ENCODE measurements at regions not wholly inside any gene's neighbourhood (a gene's known extent, or its start where the extent isn't known, plus 50 kb on each side); places are given as distances from the start of the nearest gene placed in this dataset.
"Not testable (repeated sequence)": the region's sequence is repeated elsewhere in the genome, so short reads cannot be mapped to it uniquely, and the experiment has no call there.

GRCh38 chr4:59556191-59556590 lies 1643.9 kb upstream of the ADGRL3 start:
- H3K4me1 Mint-ChIP-seq (ENCODE audit: low read depth); H3K27me3 Mint-ChIP-seq (ENCODE audit: insufficient read depth); H3K27ac Mint-ChIP-seq; DNase-seq (ENCODE audit: low spot score); H3K4me3 Mint-ChIP-seq; H3K36me3 Mint-ChIP-seq (ENCODE audit: low read depth); intact Hi-C loops (cut with micrococcal nuclease): not testable (repeated sequence)
- H3K9me3 Mint-ChIP-seq = peaks cover 16% of the 10 kb centered on the region

GRCh38 chr4:59560141-59560648 lies 1639.9 kb upstream of the ADGRL3 start:
- H3K4me1 Mint-ChIP-seq (ENCODE audit: low read depth); H3K27me3 Mint-ChIP-seq (ENCODE audit: insufficient read depth); DNase-seq (ENCODE audit: low spot score); H3K4me3 Mint-ChIP-seq; H3K36me3 Mint-ChIP-seq (ENCODE audit: low read depth); intact Hi-C loops (cut with micrococcal nuclease); H3K27ac Mint-ChIP-seq; H3K9me3 Mint-ChIP-seq: not testable (repeated sequence)

GRCh38 chr4:59565836-59566235 lies 1634.3 kb upstream of the ADGRL3 start:
- Mint-ChIP-seq H3K9me3 (no peaks in the 10 kb centered on the region), H3K36me3 (ENCODE audit: low read depth) (no peaks in the 10 kb centered on the region)

GRCh38 chr4:59570860-59571476 lies 1629.2 kb upstream of the ADGRL3 start:
- Mint-ChIP-seq H3K27me3 (ENCODE audit: insufficient read depth) (no peaks in the 10 kb centered on the region), H3K36me3 (ENCODE audit: low read depth) (no peaks in the 10 kb centered on the region), H3K27ac (no peak overlapping the region), H3K9me3 (no peaks in the 10 kb centered on the region), H3K4me3 (no peak overlapping the region), H3K4me1 (ENCODE audit: low read depth) (no peaks in the 10 kb centered on the region)
- intact Hi-C loops (cut with micrococcal nuclease) = no loop called here
- no peak for DNase-seq (ENCODE audit: low spot score)

More at GRCh38 chr4:59565836-59566235, 1634.3 kb upstream of the ADGRL3 start:
- Mint-ChIP-seq H3K4me3 (no peak overlapping the region), H3K27ac (no peak overlapping the region), H3K27me3 (ENCODE audit: insufficient read depth) (no peaks in the 10 kb centered on the region), H3K4me1 (ENCODE audit: low read depth) (no peaks in the 10 kb centered on the region)
- intact Hi-C loops (cut with micrococcal nuclease) = no loop called here
- DNase-seq (ENCODE audit: low spot score) = no peak

GRCh38 chr4:59571805-59572430 lies 1628.2 kb upstream of the ADGRL3 start:
- H3K36me3 Mint-ChIP-seq (ENCODE audit: low read depth) = no peaks in the 10 kb centered on the region
- intact Hi-C loops (cut with micrococcal nuclease) = no loop called here
- DNase-seq (ENCODE audit: low spot score) = no peak
- H3K27me3 Mint-ChIP-seq (ENCODE audit: insufficient read depth) = no peaks in the 10 kb centered on the region
- H3K27ac Mint-ChIP-seq = no peak overlapping the region
- H3K4me1 Mint-ChIP-seq (ENCODE audit: low read depth) = no peaks in the 10 kb centered on the region
- no peaks in the 10 kb centered on the region for H3K9me3 Mint-ChIP-seq
- no peak overlapping the region for H3K4me3 Mint-ChIP-seq

GRCh38 chr4:59583845-59584568 lies 1616.1 kb upstream of the ADGRL3 start:
- no peaks in the 10 kb centered on the region for H3K27me3 Mint-ChIP-seq (ENCODE audit: insufficient read depth)
- H3K27ac Mint-ChIP-seq = no peak overlapping the region
- no peak overlapping the region for H3K4me3 Mint-ChIP-seq
- intact Hi-C loops (cut with micrococcal nuclease) = no loop called here
- H3K36me3 Mint-ChIP-seq (ENCODE audit: low read depth) = no peaks in the 10 kb centered on the region
- no peak for DNase-seq (ENCODE audit: low spot score)
- H3K4me1 Mint-ChIP-seq (ENCODE audit: low read depth) = no peaks in the 10 kb centered on the region
- peaks cover 17% of the 10 kb centered on the region for H3K9me3 Mint-ChIP-seq

- H3K4me1 Mint-ChIP-seq (ENCODE audit: low read depth) = no peaks in the 10 kb centered on the region
- peaks cover 3% of the 10 kb centered on the region for H3K9me3 Mint-ChIP-seq
- intact Hi-C loops (cut with micrococcal nuclease) = no loop called here
- H3K36me3 Mint-ChIP-seq (ENCODE audit: low read depth) = no peaks in the 10 kb centered on the region
- no peaks in the 10 kb centered on the region for H3K27me3 Mint-ChIP-seq (ENCODE audit: insufficient read depth)
- H3K4me3 Mint-ChIP-seq = no peak overlapping the region
- DNase-seq (ENCODE audit: low spot score) = no peak
- no peak overlapping the region for H3K27ac Mint-ChIP-seq
Observed at GRCh38 chr4:59597536-59598329, 1602.4 kb upstream of the ADGRL3 start.

GRCh38 chr4:59598330-59598618 lies 1601.9 kb upstream of the ADGRL3 start:
- Mint-ChIP-seq H3K4me3 (no peak overlapping the region), H3K36me3 (ENCODE audit: low read depth) (no peaks in the 10 kb centered on the region), H3K27me3 (ENCODE audit: insufficient read depth) (no peaks in the 10 kb centered on the region), H3K4me1 (ENCODE audit: low read depth) (no peaks in the 10 kb centered on the region), H3K9me3 (peaks cover 3% of the 10 kb centered on the region), H3K27ac (no peak overlapping the region)
- DNase-seq (ENCODE audit: low spot score) = no peak
- intact Hi-C loops (cut with micrococcal nuclease) = no loop called here

- Mint-ChIP-seq H3K27ac (no peak overlapping the region), H3K4me1 (ENCODE audit: low read depth) (no peaks in the 10 kb centered on the region), H3K4me3 (no peak overlapping the region), H3K36me3 (ENCODE audit: low read depth) (no peaks in the 10 kb centered on the region), H3K27me3 (ENCODE audit: insufficient read depth) (no peaks in the 10 kb centered on the region), H3K9me3 (no peaks in the 10 kb centered on the region)
- intact Hi-C loops (cut with micrococcal nuclease) = no loop called here
- no peak for DNase-seq (ENCODE audit: low spot score)
Observed at GRCh38 chr4:59608466-59608865, 1591.7 kb upstream of the ADGRL3 start.

GRCh38 chr4:59612235-59612634 lies 1587.9 kb upstream of the ADGRL3 start:
- H3K4me1 Mint-ChIP-seq (ENCODE audit: low read depth) = no peaks in the 10 kb centered on the region

GRCh38 chr4:59615316-59615715 lies 1584.8 kb upstream of the ADGRL3 start:
- no peak for DNase-seq (ENCODE audit: low spot score)
- no peak overlapping the region for H3K27ac Mint-ChIP-seq
- H3K4me1 Mint-ChIP-seq (ENCODE audit: low read depth) = no peaks in the 10 kb centered on the region
- H3K9me3 Mint-ChIP-seq = no peaks in the 10 kb centered on the region
- H3K36me3 Mint-ChIP-seq (ENCODE audit: low read depth) = no peaks in the 10 kb centered on the region
- no peak overlapping the region for H3K4me3 Mint-ChIP-seq
- intact Hi-C loops (cut with micrococcal nuclease) = no loop called here
- no peaks in the 10 kb centered on the region for H3K27me3 Mint-ChIP-seq (ENCODE audit: insufficient read depth)

More at GRCh38 chr4:59612235-59612634, 1587.9 kb upstream of the ADGRL3 start:
- no peak overlapping the region for H3K27ac Mint-ChIP-seq
- DNase-seq (ENCODE audit: low spot score) = no peak
- intact Hi-C loops (cut with micrococcal nuclease) = no loop called here
- no peaks in the 10 kb centered on the region for H3K9me3 Mint-ChIP-seq
- no peak overlapping the region for H3K4me3 Mint-ChIP-seq
- H3K27me3 Mint-ChIP-seq (ENCODE audit: insufficient read depth) = no peaks in the 10 kb centered on the region
- H3K36me3 Mint-ChIP-seq (ENCODE audit: low read depth) = no peaks in the 10 kb centered on the region

GRCh38 chr4:59629348-59629747 lies 1570.8 kb upstream of the ADGRL3 start:
- no peaks in the 10 kb centered on the region for H3K4me1 Mint-ChIP-seq (ENCODE audit: low read depth)
- H3K27me3 Mint-ChIP-seq (ENCODE audit: insufficient read depth) = no peaks in the 10 kb centered on the region
- H3K36me3 Mint-ChIP-seq (ENCODE audit: low read depth) = no peaks in the 10 kb centered on the region
- intact Hi-C loops (cut with micrococcal nuclease) = no loop called here
- no peak for DNase-seq (ENCODE audit: low spot score)
- H3K27ac Mint-ChIP-seq = no peak overlapping the region
- H3K4me3 Mint-ChIP-seq = no peak overlapping the region
- peaks cover 7% of the 10 kb centered on the region for H3K9me3 Mint-ChIP-seq

GRCh38 chr4:59630235-59630634 lies 1569.9 kb upstream of the ADGRL3 start:
- Mint-ChIP-seq H3K9me3 (peaks cover 7% of the 10 kb centered on the region), H3K27me3 (ENCODE audit: insufficient read depth) (no peaks in the 10 kb centered on the region), H3K4me3 (no peak overlapping the region), H3K36me3 (ENCODE audit: low read depth) (no peaks in the 10 kb centered on the region), H3K27ac (no peak overlapping the region), H3K4me1 (ENCODE audit: low read depth) (no peaks in the 10 kb centered on the region)
- no peak for DNase-seq (ENCODE audit: low spot score)
- intact Hi-C loops (cut with micrococcal nuclease) = no loop called here

All from activated T-helper 1 cell treated with anti-CD3 and anti-CD28 coated beads, Interleukin-12 subunit alpha, Interleukin-12 subunit beta, Interleukin-2, Interleukin-4 antibody, amounts not matched to agents 30 ng/mL and 10 ng/mL and 1 ng/mL, durations not matched to agents 14 hours and 24 hours and 36 hours (primary cell).